SU-DHL-6 (cell line): ENCODE measurements at regions not wholly inside any gene's neighbourhood (a gene's known extent, or its start where the extent isn't known, plus 50 kb on each side); places are given as distances from the start of the nearest gene placed in this dataset.

Experiments used
- H2AFZ ChIP-seq: fragments of 200-600 bp; sonication (generic); 2 replicates; pipeline ENCODE4 v1.6.1; 2014; ENCODE audit warnings: low read depth, mild to moderate bottlenecking, moderate library complexity, mixed read lengths, antibody characterized with exemption, low read length; ENCODE audit not compliant: severe bottlenecking
- H3F3A ChIP-seq: fragments of 200-600 bp; shearing (Covaris generic); 2 replicates; pipeline ENCODE4 v1.6.0; 2016; ENCODE audit warnings: antibody characterized with exemption, mild to moderate bottlenecking; ENCODE audit not compliant: insufficient read depth
- H3K27ac ChIP-seq: fragments of 200-600 bp; sonication (generic); 2 replicates; pipeline ENCODE4 v1.5.1; 2016; ENCODE audit warnings: low read depth, mild to moderate bottlenecking, low read length, moderate library complexity, mixed read lengths
- H3K27me3 ChIP-seq: fragments of 200-600 bp; sonication (generic), shearing (Covaris generic); 2 replicates; pipeline ENCODE4 v1.6.0; 2014; ENCODE audit warnings: mild to moderate bottlenecking, low read length
- H3K36me3 ChIP-seq: fragments of 200-600 bp; sonication (generic); 2 replicates; pipeline ENCODE4 v1.6.1; 2014; ENCODE audit warnings: mild to moderate bottlenecking, low read length, mixed read lengths
- H3K4me2 ChIP-seq: fragments of 300-600, 200-600 bp; shearing (Covaris generic), sonication (generic); 2 replicates; pipeline ENCODE4 v1.6.0; 2014; ENCODE audit warnings: low read length, low read depth, mild to moderate bottlenecking; ENCODE audit not compliant: poor library complexity, severe bottlenecking
- H3K4me3 ChIP-seq: fragments of 200-600 bp; sonication (generic); 2 replicates; pipeline ENCODE4 v1.5.1; 2014; ENCODE audit warnings: antibody characterized with exemption, low read length, mild to moderate bottlenecking, mixed read lengths; ENCODE audit not compliant: insufficient read depth, poor library complexity, severe bottlenecking
- H3K79me2 ChIP-seq: fragments of 200-600 bp; sonication (generic); 2 replicates; pipeline ENCODE4 v1.6.1; 2014; ENCODE audit warnings: mild to moderate bottlenecking, low read length, moderate library complexity; ENCODE audit not compliant: insufficient read depth
- H3K9ac ChIP-seq: fragments of 200-600 bp; sonication (generic); 2 replicates; pipeline ENCODE4 v1.7.0; 2014; ENCODE audit warnings: mild to moderate bottlenecking, low read length
- H3K9me2 ChIP-seq: fragments of 200-600 bp; sonication (generic); replicated peaks from 2 replicates; pipeline ENCODE4 v1.6.1; 2014; ENCODE audit warnings: low read length; ENCODE audit not compliant: insufficient read depth
- H3K9me3 ChIP-seq: fragments of 200-600 bp; sonication (generic); 2 replicates; pipeline ENCODE4 v1.6.1; 2014; ENCODE audit warnings: low read length, mixed read lengths; ENCODE audit not compliant: insufficient read depth
- H4K20me1 ChIP-seq: fragments of 200-600 bp; sonication (generic); 2 replicates; pipeline ENCODE4 v1.6.1; 2014; ENCODE audit warnings: low read depth, mild to moderate bottlenecking, antibody characterized with exemption, low read length, moderate library complexity, mixed read lengths
- EZH2phosphoT487 ChIP-seq: fragments of 200-600 bp; sonication (generic), shearing (Covaris generic); conservative IDR thresholded peaks from 2 replicates; pipeline ENCODE4 v1.6.1; 2018; ENCODE audit warnings: mild to moderate bottlenecking, antibody characterized with exemption, low read length, moderate library complexity, mixed read lengths
- TF ChIP-seq, protein P1 (sequence below): fragments of 200-600 bp; sonication (generic); IDR thresholded peaks from one replicate; pipeline ENCODE4 v1.5.1; 2017; ENCODE audit warnings: antibody characterized with exemption, mild to moderate bottlenecking, low read length, moderate library complexity; ENCODE audit not compliant: insufficient read depth, poor library complexity, severe bottlenecking

DNA sequence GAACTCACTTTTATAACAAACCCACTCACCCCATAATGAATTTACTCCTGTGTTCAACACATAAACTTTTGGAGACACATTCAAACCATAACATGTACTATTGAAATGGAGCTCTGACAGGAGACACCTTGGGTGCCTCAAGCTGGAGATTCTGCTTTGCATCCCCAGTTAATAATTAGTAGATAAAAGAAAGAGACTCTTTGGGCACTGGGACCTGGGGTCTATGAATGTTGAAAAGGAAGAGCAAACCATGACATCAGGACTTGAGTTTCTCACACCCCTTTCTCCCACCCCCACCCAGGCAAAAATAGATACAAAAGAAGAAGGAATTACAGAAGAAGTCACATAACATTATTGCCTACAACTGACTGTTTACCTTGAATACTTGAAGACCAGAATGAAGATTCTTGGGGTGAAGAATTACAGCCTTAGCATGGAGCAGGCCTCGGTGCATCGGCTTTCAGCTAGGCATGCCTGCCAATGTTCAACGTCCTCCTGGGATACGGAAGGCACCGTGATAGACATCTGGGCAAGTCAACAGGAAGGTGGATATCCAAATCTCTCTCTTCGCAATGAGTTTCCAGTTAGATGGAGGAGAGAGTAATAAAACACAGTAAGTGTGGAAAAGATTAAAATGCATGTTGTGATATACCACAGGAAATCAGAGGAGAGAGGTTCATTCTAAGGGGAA lies 316.0 kb downstream of the TRIML1 start:
- H3K9me3 ChIP-seq = no peaks in the 10 kb centered on the region
- H2AFZ ChIP-seq = peak overlapping the region; percentile 8
- no peak overlapping the region for H3K27ac ChIP-seq
- no peaks in the 10 kb centered on the region for H3K36me3 ChIP-seq
- H3K9ac ChIP-seq = peak overlapping the region; percentile 16; the same call in 1 of the 2 replicates
- H3K79me2 ChIP-seq = no peaks in the 10 kb centered on the region
- H3K27me3 ChIP-seq = no peaks in the 10 kb centered on the region
- H3K9me2 ChIP-seq = no peaks in the 10 kb centered on the region
- H3K4me2 ChIP-seq = peak overlapping the region; percentile 47
- peak overlapping the region; percentile 50 for H3K4me3 ChIP-seq
- no peaks in the 10 kb centered on the region for H3F3A ChIP-seq
- no peaks in the 10 kb centered on the region for H4K20me1 ChIP-seq
- no peak for TF ChIP-seq EZH2phosphoT487

DNA sequence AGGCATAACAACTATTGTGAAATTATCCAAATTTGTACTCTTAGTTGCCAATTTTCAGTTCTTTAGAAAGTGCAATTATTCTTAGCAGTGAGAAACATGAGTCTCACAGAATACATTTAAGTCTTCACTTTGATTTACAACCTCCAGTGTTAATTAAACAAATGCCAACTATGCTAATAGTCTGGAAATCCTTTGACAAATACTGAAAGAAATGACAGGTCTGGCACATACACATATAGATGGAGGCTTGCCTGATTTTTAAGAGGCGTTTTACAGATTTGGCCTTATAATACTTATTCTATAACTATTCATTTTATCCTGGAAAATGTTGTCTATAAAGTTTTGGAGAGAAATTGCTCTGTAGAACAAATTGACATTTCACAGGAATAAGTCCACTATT lies 320.1 kb downstream of the TRIML1 start:
- no peak overlapping the region for H3K9ac ChIP-seq
- H3K79me2 ChIP-seq = no peaks in the 10 kb centered on the region
- H3K27me3 ChIP-seq = no peaks in the 10 kb centered on the region

DNA sequence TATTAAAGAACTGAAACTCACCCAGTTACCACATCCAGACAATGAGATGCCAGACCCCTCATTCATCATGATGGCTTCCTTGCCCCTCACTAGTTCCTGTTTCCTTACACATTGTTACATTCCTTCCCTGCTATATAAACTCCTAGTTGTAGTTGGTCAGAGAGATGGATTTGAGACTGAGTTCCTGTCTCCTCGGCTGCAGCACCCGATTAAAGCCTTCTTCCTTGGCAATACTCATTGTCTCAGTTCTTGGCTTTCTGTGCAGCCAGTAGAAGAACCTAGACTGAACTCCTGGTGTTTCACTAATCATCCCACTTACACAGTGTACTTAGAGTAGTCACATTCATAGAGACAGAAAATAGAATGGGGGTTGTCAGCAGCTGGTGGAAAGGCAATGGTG lies 324.7 kb downstream of the TRIML1 start:
- H3K9me3 ChIP-seq = 0 out of 2 replicates have a peak, but pooled peaks cover 14% of the 10 kb centered on the region
- H3K27me3 ChIP-seq = no peaks in the 10 kb centered on the region
- H3K4me3 ChIP-seq = no peak overlapping the region
- H2AFZ ChIP-seq = no peak overlapping the region
- TF ChIP-seq, protein P1, sequence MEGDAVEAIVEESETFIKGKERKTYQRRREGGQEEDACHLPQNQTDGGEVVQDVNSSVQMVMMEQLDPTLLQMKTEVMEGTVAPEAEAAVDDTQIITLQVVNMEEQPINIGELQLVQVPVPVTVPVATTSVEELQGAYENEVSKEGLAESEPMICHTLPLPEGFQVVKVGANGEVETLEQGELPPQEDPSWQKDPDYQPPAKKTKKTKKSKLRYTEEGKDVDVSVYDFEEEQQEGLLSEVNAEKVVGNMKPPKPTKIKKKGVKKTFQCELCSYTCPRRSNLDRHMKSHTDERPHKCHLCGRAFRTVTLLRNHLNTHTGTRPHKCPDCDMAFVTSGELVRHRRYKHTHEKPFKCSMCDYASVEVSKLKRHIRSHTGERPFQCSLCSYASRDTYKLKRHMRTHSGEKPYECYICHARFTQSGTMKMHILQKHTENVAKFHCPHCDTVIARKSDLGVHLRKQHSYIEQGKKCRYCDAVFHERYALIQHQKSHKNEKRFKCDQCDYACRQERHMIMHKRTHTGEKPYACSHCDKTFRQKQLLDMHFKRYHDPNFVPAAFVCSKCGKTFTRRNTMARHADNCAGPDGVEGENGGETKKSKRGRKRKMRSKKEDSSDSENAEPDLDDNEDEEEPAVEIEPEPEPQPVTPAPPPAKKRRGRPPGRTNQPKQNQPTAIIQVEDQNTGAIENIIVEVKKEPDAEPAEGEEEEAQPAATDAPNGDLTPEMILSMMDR = no peak
- no peak for TF ChIP-seq EZH2phosphoT487
- H3K4me2 ChIP-seq = no peak overlapping the region
- H3F3A ChIP-seq = no peaks in the 10 kb centered on the region
- H3K9ac ChIP-seq = no peak overlapping the region
- no peaks in the 10 kb centered on the region for H3K79me2 ChIP-seq
- no peaks in the 10 kb centered on the region for H3K36me3 ChIP-seq
- no peaks in the 10 kb centered on the region for H4K20me1 ChIP-seq
- no peaks in the 10 kb centered on the region for H3K9me2 ChIP-seq
- no peak overlapping the region for H3K27ac ChIP-seq

More for the DNA sequence above, 320.1 kb downstream of the TRIML1 start:
- Histone ChIP-seq H3K27ac (no peak overlapping the region), H3K36me3 (no peaks in the 10 kb centered on the region), H3K4me2 (no peak overlapping the region), H2AFZ (no peak overlapping the region), H3K9me3 (0 out of 2 replicates have a peak, but pooled peaks cover 14% of the 10 kb centered on the region), H3F3A (no peaks in the 10 kb centered on the region), H4K20me1 (no peaks in the 10 kb centered on the region), H3K4me3 (no peak overlapping the region), H3K9me2 (no peaks in the 10 kb centered on the region)
- TF ChIP-seq EZH2phosphoT487 = no peak
- TF ChIP-seq, protein P1 = no peak

DNA sequence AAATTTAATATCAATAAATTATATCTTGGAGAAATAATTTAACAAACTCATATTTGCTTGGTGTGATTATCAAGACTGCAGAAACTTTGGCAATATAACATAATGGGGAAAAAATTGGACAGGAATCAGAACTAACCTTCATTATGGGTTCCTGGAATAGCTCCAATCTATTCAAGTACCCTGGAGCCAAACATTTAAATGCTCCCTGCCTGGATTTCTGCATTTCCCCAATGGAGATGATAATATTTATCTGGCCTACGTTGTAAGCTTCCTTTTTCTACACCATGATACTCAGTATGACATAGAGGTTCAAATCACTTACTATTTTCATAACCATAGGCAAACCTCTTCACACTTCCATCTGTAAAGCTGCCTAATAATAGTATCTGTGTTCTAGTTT lies 326.8 kb downstream of the TRIML1 start:
- H3K79me2 ChIP-seq = no peaks in the 10 kb centered on the region
- no peaks in the 10 kb centered on the region for H4K20me1 ChIP-seq
- H3K9me3 ChIP-seq = 0 out of 2 replicates have a peak, but pooled peaks cover 14% of the 10 kb centered on the region
- H3K27ac ChIP-seq = no peak overlapping the region
- TF ChIP-seq EZH2phosphoT487 = no peak
- TF ChIP-seq, protein P1 = no peak
- no peaks in the 10 kb centered on the region for H3K27me3 ChIP-seq
- no peaks in the 10 kb centered on the region for H3K9me2 ChIP-seq
- no peak overlapping the region for H3K4me3 ChIP-seq
- no peaks in the 10 kb centered on the region for H3F3A ChIP-seq
- no peak overlapping the region for H2AFZ ChIP-seq
- H3K4me2 ChIP-seq = no peak overlapping the region
- H3K9ac ChIP-seq = no peak overlapping the region
- no peaks in the 10 kb centered on the region for H3K36me3 ChIP-seq
